Upper lobe of right lung (tissue), 1 donor: ENCODE measurements at regions not wholly inside any gene's neighbourhood (a gene's known extent, or its start where the extent isn't known, plus 50 kb on each side); places are given as distances from the start of the nearest gene placed in this dataset.

Experiments
- ATAC-seq: fragments of 200-7000 bp; cut with Tn5 transposase; one replicate; pipeline ENCODE4 v1.9.1; 2020; ENCODE audit warnings: mild to moderate bottlenecking, moderate library complexity
- DNase-seq: peaks from one replicate; pipeline ENCODE4 v3.0.0-alpha.2; 2020
- H3K27ac ChIP-seq: fragments of 200-600 bp; one replicate; pipeline ENCODE4 v1.8.0; 2022
- H3K27me3 ChIP-seq: fragments of 200-600 bp; one replicate; pipeline ENCODE4 v1.8.0; 2022; ENCODE audit warnings: mild to moderate bottlenecking
- H3K36me3 ChIP-seq: fragments of 200-600 bp; one replicate; pipeline ENCODE4 v1.8.0; 2022
- H3K4me1 ChIP-seq: fragments of 200-600 bp; one replicate; pipeline ENCODE4 v1.8.0; 2022
- H3K4me3 ChIP-seq: fragments of 200-600 bp; one replicate; pipeline ENCODE4 v1.8.0; 2022; ENCODE audit warnings: mild to moderate bottlenecking
- H3K9me3 ChIP-seq: fragments of 200-600 bp; one replicate; pipeline ENCODE4 v1.8.0; 2022
- CTCF ChIP-seq: fragments of 200-600 bp; IDR thresholded peaks from one replicate; pipeline ENCODE4 v1.8.0; 2022; ENCODE audit warnings: antibody characterized with exemption
- intact Hi-C: fragments of 100-400 bp; cut with DNase I; formaldehyde crosslinking; loops from one replicate; pipeline ENCODE4 v1.11.0; 2022
- donor health status: DM: no; HTN: yes; CAD: no; lungs with severe emphysema.

- no peak for TF ChIP-seq CTCF
- Histone ChIP-seq H3K9me3 (no peaks in the 10 kb centered on the region), H3K36me3 (no peaks in the 10 kb centered on the region), H3K27ac (no peak overlapping the region), H3K4me3 (no peak overlapping the region), H3K4me1 (no peaks in the 10 kb centered on the region), H3K27me3 (no peaks in the 10 kb centered on the region)
- DNase-seq (no peak), ATAC-seq (no peak)
- intact Hi-C loops = no loop called here
Observed at GRCh38 chr6:50990750-50991446, 172.2 kb downstream of the TFAP2B start.

GRCh38 chr6:50992232-50992631 lies 173.6 kb downstream of the TFAP2B start:
- ATAC-seq (no peak), DNase-seq (no peak)
- intact Hi-C loops = no loop called here
- H3K4me1 ChIP-seq = no peaks in the 10 kb centered on the region
- no peaks in the 10 kb centered on the region for H3K27me3 ChIP-seq
- H3K36me3 ChIP-seq = no peaks in the 10 kb centered on the region
- H3K4me3 ChIP-seq = no peak overlapping the region
- no peaks in the 10 kb centered on the region for H3K9me3 ChIP-seq
- H3K27ac ChIP-seq = no peak overlapping the region
- no peak for TF ChIP-seq CTCF

GRCh38 chr6:50992704-50993625 lies 174.3 kb downstream of the TFAP2B start:
- H3K9me3 ChIP-seq = no peaks in the 10 kb centered on the region
- DNase-seq (no peak), ATAC-seq (no peak)
- no peaks in the 10 kb centered on the region for H3K36me3 ChIP-seq
- H3K27ac ChIP-seq = no peak overlapping the region
- intact Hi-C loops = no loop called here
- no peak for TF ChIP-seq CTCF
- H3K4me1 ChIP-seq = no peaks in the 10 kb centered on the region
- no peak overlapping the region for H3K4me3 ChIP-seq
- H3K27me3 ChIP-seq = no peaks in the 10 kb centered on the region

GRCh38 chr6:50993941-50994720 lies 175.5 kb downstream of the TFAP2B start:
- Histone ChIP-seq H3K36me3 (no peaks in the 10 kb centered on the region), H3K9me3 (no peaks in the 10 kb centered on the region), H3K27ac (no peak overlapping the region), H3K27me3 (no peaks in the 10 kb centered on the region), H3K4me1 (no peaks in the 10 kb centered on the region), H3K4me3 (no peak overlapping the region)
- intact Hi-C loops = no loop called here
- ATAC-seq (no peak), DNase-seq (no peak)
- no peak for TF ChIP-seq CTCF

- DNase-seq (no peak), ATAC-seq (no peak)
- intact Hi-C loops = no loop called here
- H3K36me3 ChIP-seq = no peaks in the 10 kb centered on the region
- no peak overlapping the region for H3K27ac ChIP-seq
- H3K9me3 ChIP-seq = no peaks in the 10 kb centered on the region
- TF ChIP-seq CTCF = no peak
- no peak overlapping the region for H3K4me3 ChIP-seq
- H3K4me1 ChIP-seq = no peaks in the 10 kb centered on the region
- H3K27me3 ChIP-seq = no peaks in the 10 kb centered on the region
Observed at GRCh38 chr6:50995036-50995435, 176.4 kb downstream of the TFAP2B start.
